ENCODE measurements at regions not wholly inside any gene's neighbourhood (a gene's known extent, or its start where the extent isn't known, plus 50 kb on each side); places are given as distances from the start of the nearest gene placed in this dataset.
A peak's percentile ranks its signal among the peaks of the same experiment; 100 is the strongest.
"Not testable (repeated sequence)": the region's sequence is repeated elsewhere in the genome, so short reads cannot be mapped to it uniquely, and the experiment has no call there.

- DNase-seq (ENCODE audit: low spot score in 2 of 2); H3K27ac ChIP-seq; H3K4me3 ChIP-seq; H3K9me3 ChIP-seq; intact Hi-C loops (cut with DNase I; ENCODE audit: low total_unique reads); H3K4me1 ChIP-seq; H3K27me3 ChIP-seq; H3K36me3 ChIP-seq: not testable (repeated sequence)
Measured at GRCh38 chr6:84587202-84587940, 177.0 kb downstream of the TBX18 start.

- H3K9me3 ChIP-seq, result peaks cover 0 to 6% of the 10 kb centered on the region in 2 donors
- no peaks in the 10 kb centered on the region for H3K4me1 ChIP-seq
- no peaks in the 10 kb centered on the region for H3K36me3 ChIP-seq
- DNase-seq (ENCODE audit: low spot score in 2 of 2), result no peak
- H3K27me3 ChIP-seq, result no peaks in the 10 kb centered on the region
- intact Hi-C loops (cut with DNase I; ENCODE audit: low total_unique reads), result no loop called here
- TF ChIP-seq POLR2A (IDR thresholded peaks at IDR 0.05), result no peak
- TF ChIP-seq POLR2AphosphoS5 (IDR thresholded peaks at IDR 0.05), result no peak
- TF ChIP-seq CTCF (IDR thresholded peaks at IDR 0.05), result no peak
- H3K27ac ChIP-seq, result no peak overlapping the region
- no peak overlapping the region for H3K4me3 ChIP-seq
Measured at GRCh38 chr6:84583784-84584183, 180.6 kb downstream of the TBX18 start.

- TF ChIP-seq CTCF (IDR thresholded peaks at IDR 0.05) (no peak), POLR2AphosphoS5 (IDR thresholded peaks at IDR 0.05) (no peak), POLR2A (IDR thresholded peaks at IDR 0.05) (no peak)
- no peaks in the 10 kb centered on the region for H3K27me3 ChIP-seq
- H3K36me3 ChIP-seq, result no peaks in the 10 kb centered on the region
- intact Hi-C loops (cut with DNase I; ENCODE audit: low total_unique reads), result no loop called here
- H3K27ac ChIP-seq, result no peak overlapping the region
- no peaks in the 10 kb centered on the region for H3K4me1 ChIP-seq
- H3K4me3 ChIP-seq, result no peak overlapping the region
- DNase-seq (ENCODE audit: low spot score in 2 of 2), result no peak
- H3K9me3 ChIP-seq, result peaks cover 0 to 6% of the 10 kb centered on the region in 2 donors
Measured at GRCh38 chr6:84582997-84583396, 181.4 kb downstream of the TBX18 start.

GRCh38 chr6:84581494-84582259 is 182.7 kb downstream of the TBX18 start:
- Histone ChIP-seq H3K27ac (no peak overlapping the region), H3K4me1 (no peaks in the 10 kb centered on the region), H3K9me3 (no peaks in the 10 kb centered on the region), H3K4me3 (no peak overlapping the region), H3K27me3 (no peaks in the 10 kb centered on the region), H3K36me3 (no peaks in the 10 kb centered on the region)
- peak in 1 of 3 donors; percentile 21 for TF ChIP-seq POLR2AphosphoS5 (IDR thresholded peaks at IDR 0.05)
- TF ChIP-seq CTCF (IDR thresholded peaks at IDR 0.05), result no peak
- no peak for DNase-seq (ENCODE audit: low spot score in 2 of 2)
- intact Hi-C loops (cut with DNase I; ENCODE audit: low total_unique reads), result no loop called here

- DNase-seq (ENCODE audit: low spot score in 2 of 2), result no peak
- no peak overlapping the region for H3K4me3 ChIP-seq
Measured at GRCh38 chr6:84579404-84579803, 185.0 kb downstream of the TBX18 start.

More at GRCh38 chr6:84579404-84579803, 185.0 kb downstream of the TBX18 start:
- Histone ChIP-seq H3K27ac (no peak overlapping the region), H3K36me3 (no peaks in the 10 kb centered on the region), H3K4me1 (no peaks in the 10 kb centered on the region), H3K9me3 (no peaks in the 10 kb centered on the region), H3K27me3 (no peaks in the 10 kb centered on the region)
- TF ChIP-seq CTCF (IDR thresholded peaks at IDR 0.05) (no peak), POLR2A (IDR thresholded peaks at IDR 0.05) (no peak), POLR2AphosphoS5 (IDR thresholded peaks at IDR 0.05) (no peak)
- intact Hi-C loops (cut with DNase I; ENCODE audit: low total_unique reads), result no loop called here
